ENCODE measurements at regions not wholly inside any gene's neighbourhood (a gene's known extent, or its start where the extent isn't known, plus 50 kb on each side); places are given as distances from the start of the nearest gene placed in this dataset.
A peak's percentile ranks its signal among the peaks of the same experiment; 100 is the strongest.

- DNase-seq: no peak
Observed at GRCh38 chr5:56617998-56618397, 197.4 kb upstream of the MAP3K1 start.

- no peak for DNase-seq
Observed at GRCh38 chr5:56616454-56617160, 198.7 kb upstream of the MAP3K1 start.

- peak; percentile 81 for DNase-seq
Observed at GRCh38 chr5:56615361-56616153, 199.8 kb upstream of the MAP3K1 start.

GRCh38 chr5:56612759-56613158 lies 202.6 kb upstream of the MAP3K1 start:
- no peak for DNase-seq

- DNase-seq: no peak
Observed at GRCh38 chr5:56612353-56612752, 203.0 kb upstream of the MAP3K1 start.

- no peak for DNase-seq
Observed at GRCh38 chr5:56610093-56610698, 205.2 kb upstream of the MAP3K1 start.

GRCh38 chr5:56608217-56608925 lies 207.0 kb upstream of the MAP3K1 start:
- DNase-seq: peak; percentile 23

- DNase-seq: no peak
Observed at GRCh38 chr5:56607551-56607950, 207.8 kb upstream of the MAP3K1 start.

- DNase-seq: no peak
Observed at GRCh38 chr5:56607074-56607473, 208.3 kb upstream of the MAP3K1 start.

GRCh38 chr5:56606192-56606591 lies 209.2 kb upstream of the MAP3K1 start:
- DNase-seq: no peak

GRCh38 chr5:56605231-56605630 lies 210.1 kb upstream of the MAP3K1 start:
- DNase-seq: no peak

GRCh38 chr5:56601641-56602071 lies 213.7 kb upstream of the MAP3K1 start:
- DNase-seq: no peak

GRCh38 chr5:56598941-56599340 lies 216.4 kb upstream of the MAP3K1 start:
- no peak for DNase-seq

- DNase-seq: no peak
Observed at GRCh38 chr5:56596155-56596554, 219.2 kb upstream of the MAP3K1 start.

GRCh38 chr5:56595566-56595965 lies 219.8 kb upstream of the MAP3K1 start:
- no peak for DNase-seq

- no peak for DNase-seq
Observed at GRCh38 chr5:56594792-56595191, 220.6 kb upstream of the MAP3K1 start.

GRCh38 chr5:56591081-56591480 lies 224.3 kb upstream of the MAP3K1 start:
- DNase-seq: no peak

GRCh38 chr5:56589481-56589860 lies 225.9 kb upstream of the MAP3K1 start:
- no peak for DNase-seq

GRCh38 chr5:56588636-56589480 lies 226.5 kb upstream of the MAP3K1 start:
- DNase-seq: peak; percentile 99

- no peak for DNase-seq
Observed at GRCh38 chr5:56588131-56588487, 227.2 kb upstream of the MAP3K1 start.

- DNase-seq: peak; percentile 28
Observed at GRCh38 chr5:56587381-56588130, 227.8 kb upstream of the MAP3K1 start.

Data from RPMI8226 (cell line).